H9 (cell line): ENCODE measurements at regions not wholly inside any gene's neighbourhood (a gene's known extent, or its start where the extent isn't known, plus 50 kb on each side); places are given as distances from the start of the nearest gene placed in this dataset.

ENCODE experiments used
- DNase-seq: peaks from one replicate; pipeline ENCODE4 v3.0.0-alpha.2; 2017
- H2AFZ ChIP-seq: one replicate; pipeline ENCODE4 v1.6.1; 2013; ENCODE audit warnings: mild to moderate bottlenecking, low read length, control low read depth, moderate library complexity
- H2AK5ac ChIP-seq: 2 replicates; pipeline ENCODE4 v1.6.1; 2013; ENCODE audit warnings: low read length, control low read depth, mixed read lengths; ENCODE audit not compliant: insufficient read length
- H2BK120ac ChIP-seq: one replicate; pipeline ENCODE4 v1.6.1; 2013; ENCODE audit warnings: low read depth, mild to moderate bottlenecking, low read length, control low read depth, inconsistent platforms; ENCODE audit not compliant: poor library complexity, severe bottlenecking
- H2BK12ac ChIP-seq: 2 replicates; pipeline ENCODE4 v1.6.1; 2013; ENCODE audit warnings: low read length, control low read depth, mixed read lengths, low read depth; ENCODE audit not compliant: insufficient read length
- H2BK15ac ChIP-seq: 2 replicates; pipeline ENCODE4 v1.6.1; 2013; ENCODE audit warnings: low read depth, low read length, control low read depth
- H2BK20ac ChIP-seq: one replicate; pipeline ENCODE4 v1.6.1; 2013; ENCODE audit warnings: low read depth, mild to moderate bottlenecking, low read length, control low read depth, inconsistent platforms; ENCODE audit not compliant: poor library complexity, severe bottlenecking
- H2BK5ac ChIP-seq: 2 replicates; pipeline ENCODE4 v1.6.1; 2013; ENCODE audit warnings: low read length, control low read depth, mixed read lengths; ENCODE audit not compliant: insufficient read length
- H3K14ac ChIP-seq: 2 replicates; pipeline ENCODE4 v1.6.1; 2013; ENCODE audit warnings: low read length, control low read depth; ENCODE audit not compliant: insufficient read depth
- H3K18ac ChIP-seq: 2 replicates; pipeline ENCODE4 v1.6.1; 2013; ENCODE audit warnings: low read depth, mild to moderate bottlenecking, mixed read lengths, low read length, control low read depth; ENCODE audit not compliant: insufficient read length
- H3K23ac ChIP-seq: 2 replicates; pipeline ENCODE4 v1.6.1; 2013; ENCODE audit warnings: low read length, control low read depth, mixed read lengths, low read depth; ENCODE audit not compliant: insufficient read length
- H3K23me2 ChIP-seq: 2 replicates; pipeline ENCODE4 v1.6.1; 2013; ENCODE audit warnings: low read depth, mild to moderate bottlenecking, mixed read lengths, low read length, control low read depth; ENCODE audit not compliant: insufficient read length, poor library complexity, severe bottlenecking
- H3K27ac ChIP-seq: 2 replicates; pipeline ENCODE4 v1.5.1; 2013; ENCODE audit warnings: low read length, control low read depth, mixed read lengths, low read depth; ENCODE audit not compliant: insufficient read length
- H3K27me3 ChIP-seq: 2 replicates; pipeline ENCODE4 v1.6.1; 2013; ENCODE audit warnings: low read length, control low read depth, inconsistent platforms; ENCODE audit not compliant: insufficient read depth
- H3K4ac ChIP-seq: 2 replicates; pipeline ENCODE4 v1.6.1; 2013; ENCODE audit warnings: low read depth, mild to moderate bottlenecking, control low read depth, inconsistent platforms, low read length, moderate library complexity
- H3K4me1 ChIP-seq: 2 replicates; pipeline ENCODE4 v1.6.1; 2013; ENCODE audit warnings: low read length, control low read depth, inconsistent platforms; ENCODE audit not compliant: insufficient read depth
- H3K4me2 ChIP-seq: 2 replicates; pipeline ENCODE4 v1.6.1; 2013; ENCODE audit warnings: low read length, control low read depth, mixed read lengths; ENCODE audit not compliant: insufficient read length, insufficient read depth
- H3K56ac ChIP-seq: 2 replicates; pipeline ENCODE4 v1.6.1; 2013; ENCODE audit warnings: low read depth, mild to moderate bottlenecking, mixed read lengths, low read length, control low read depth; ENCODE audit not compliant: insufficient read length
- H3K79me1 ChIP-seq: 2 replicates; pipeline ENCODE4 v1.6.1; 2013; ENCODE audit warnings: low read depth, mild to moderate bottlenecking, moderate library complexity, low read length, control low read depth, inconsistent platforms; ENCODE audit not compliant: insufficient read depth, poor library complexity, severe bottlenecking
- H3K79me2 ChIP-seq: 2 replicates; pipeline ENCODE4 v1.6.1; 2013; ENCODE audit warnings: low read length, control low read depth, inconsistent platforms; ENCODE audit not compliant: insufficient read depth
- H3K9ac ChIP-seq: 2 replicates; pipeline ENCODE4 v1.6.1; 2013; ENCODE audit warnings: low read length, control low read depth, mixed read lengths; ENCODE audit not compliant: insufficient read length; ENCODE audit errors: extremely low read depth
- H3K9me3 ChIP-seq: one replicate; pipeline ENCODE4 v1.6.1; 2013; ENCODE audit warnings: low read depth, low read length, inconsistent platforms; ENCODE audit not compliant: control insufficient read depth
- H3T11ph ChIP-seq: one replicate; pipeline ENCODE4 v1.6.1; 2013; ENCODE audit warnings: mild to moderate bottlenecking, low read length, control low read depth, inconsistent platforms
- H4K20me1 ChIP-seq: one replicate; pipeline ENCODE4 v1.6.1; 2013; ENCODE audit not compliant: control insufficient read depth, insufficient read length, insufficient read depth
- H4K5ac ChIP-seq: 2 replicates; pipeline ENCODE4 v1.6.1; 2013; ENCODE audit warnings: low read depth, mild to moderate bottlenecking, mixed read lengths, low read length, control low read depth; ENCODE audit not compliant: insufficient read length
- H4K8ac ChIP-seq: replicated peaks from 2 replicates; pipeline ENCODE4 v1.6.1; 2013; ENCODE audit warnings: low read length, control low read depth, mixed read lengths, low read depth; ENCODE audit not compliant: insufficient read length
- H4K91ac ChIP-seq: 2 replicates; pipeline ENCODE4 v1.6.1; 2013; ENCODE audit warnings: low read depth, mild to moderate bottlenecking, moderate library complexity, mixed read lengths, low read length, control low read depth; ENCODE audit not compliant: insufficient read length
- H3K27ac Mint-ChIP-seq, 3 experiments: 2 replicates in 2 of 3; 3 replicates in 1 of 3; pipeline ENCODE4 v1.8.0; 2020 to 2021; ENCODE audit warnings: mixed read lengths in 3 of 3, mild to moderate bottlenecking in 1 of 3, moderate library complexity in 1 of 3
- H3K27me3 Mint-ChIP-seq: 2 replicates; pipeline ENCODE4 v1.8.0; 2021; ENCODE audit warnings: low read depth, mild to moderate bottlenecking, moderate library complexity, mixed read lengths
- H3K36me3 Mint-ChIP-seq, 3 experiments: 2 replicates in 2 of 3; 3 replicates in 1 of 3; pipeline ENCODE4 v1.8.0; 2020 to 2021; ENCODE audit warnings: low read depth in 3 of 3, mixed read lengths in 3 of 3; ENCODE audit not compliant: insufficient read depth in 1 of 3
- H3K4me1 Mint-ChIP-seq, 2 experiments: 2 replicates each; pipeline ENCODE4 v1.8.0; 2020; ENCODE audit warnings: mixed read lengths in 2 of 2
- H3K4me3 Mint-ChIP-seq, 2 experiments: 2 replicates in 1 of 2; 3 replicates in 1 of 2; pipeline ENCODE4 v1.8.0; 2020 to 2021; ENCODE audit warnings: mild to moderate bottlenecking in 2 of 2, mixed read lengths in 2 of 2, moderate library complexity in 1 of 2
- H3K9me3 Mint-ChIP-seq, 2 experiments: 2 replicates in 1 of 2; 3 replicates in 1 of 2; pipeline ENCODE4 v1.8.0; 2020; ENCODE audit warnings: mild to moderate bottlenecking in 2 of 2, mixed read lengths in 2 of 2, moderate library complexity in 1 of 2
- CTCF ChIP-seq: fragments of 200-600 bp; sonication (generic); conservative IDR thresholded peaks from 3 replicates; pipeline ENCODE4 v1.8.0; 2021; ENCODE audit warnings: antibody characterized with exemption, mild to moderate bottlenecking
- WGBS: extraction: QIAGEN DNeasy Blood & Tissue Kit; methylation state at CpG from one replicate; pipeline ENCODE4 v1.1.7; 2013; ENCODE audit warnings: missing lambda C conversion rate, low lambda C conversion rate, mixed read lengths; ENCODE audit not compliant: insufficient read length; ENCODE audit errors: extremely low coverage; 5-methylcytosine and 5-hydroxymethylcytosine counted together

- H2BK20ac ChIP-seq = no peak overlapping the region
- DNase-seq = no peak
- Mint-ChIP-seq H3K4me3 (no peak overlapping the region), H3K4me1 (peaks cover 9 to 10% of the 10 kb centered on the region in 2 experiments), H3K36me3 (no peaks in the 10 kb centered on the region), H3K27ac (no peak overlapping the region), H3K9me3 (no peaks in the 10 kb centered on the region), H3K27me3 (peaks cover 1% of the 10 kb centered on the region; the same call in 1 of the 2 replicates)
- no peak overlapping the region for H3T11ph ChIP-seq
- no peak overlapping the region for H4K8ac ChIP-seq
- H3K4me2 ChIP-seq = no peak overlapping the region
- H3K9ac ChIP-seq = no peak overlapping the region
- no peaks in the 10 kb centered on the region for H3K9me3 ChIP-seq
- no peak overlapping the region for H3K23ac ChIP-seq
- WGBS = no CpG with 5 or more reads among the region's 5 CpGs
- no peaks in the 10 kb centered on the region for H3K23me2 ChIP-seq
- H2BK5ac ChIP-seq = no peak overlapping the region
- H4K5ac ChIP-seq = no peak overlapping the region
- H2BK120ac ChIP-seq = no peak overlapping the region
- H2BK12ac ChIP-seq = no peak overlapping the region
- no peak overlapping the region for H3K27ac ChIP-seq
- H3K79me1 ChIP-seq = no peaks in the 10 kb centered on the region
- H3K4ac ChIP-seq = no peak overlapping the region
- no peak overlapping the region for H3K18ac ChIP-seq
- no peak overlapping the region for H3K56ac ChIP-seq
- H3K27me3 ChIP-seq = no peaks in the 10 kb centered on the region
- H4K20me1 ChIP-seq = no peaks in the 10 kb centered on the region
- H3K79me2 ChIP-seq = no peaks in the 10 kb centered on the region
- no peak overlapping the region for H2AFZ ChIP-seq
- TF ChIP-seq CTCF = no peak
- no peak overlapping the region for H2AK5ac ChIP-seq
- no peaks in the 10 kb centered on the region for H3K4me1 ChIP-seq
- H2BK15ac ChIP-seq = no peak overlapping the region
- H4K91ac ChIP-seq = no peak overlapping the region
- H3K14ac ChIP-seq = no peak overlapping the region
These were observed 106.1 kb downstream of the HSPH1 start for GRCh38 chr13:31055589-31055988.
